GM19452 (cell line): ENCODE measurements at regions not wholly inside any gene's neighbourhood (a gene's known extent, or its start where the extent isn't known, plus 50 kb on each side); places are given as distances from the start of the nearest gene placed in this dataset.

ENCODE experiments used
- ATAC-seq: cut with Tn5 transposase; IDR thresholded peaks from one replicate; pipeline ENCODE4 v1.9.1; 2021; ENCODE audit not compliant: unreplicated experiment

DNA sequence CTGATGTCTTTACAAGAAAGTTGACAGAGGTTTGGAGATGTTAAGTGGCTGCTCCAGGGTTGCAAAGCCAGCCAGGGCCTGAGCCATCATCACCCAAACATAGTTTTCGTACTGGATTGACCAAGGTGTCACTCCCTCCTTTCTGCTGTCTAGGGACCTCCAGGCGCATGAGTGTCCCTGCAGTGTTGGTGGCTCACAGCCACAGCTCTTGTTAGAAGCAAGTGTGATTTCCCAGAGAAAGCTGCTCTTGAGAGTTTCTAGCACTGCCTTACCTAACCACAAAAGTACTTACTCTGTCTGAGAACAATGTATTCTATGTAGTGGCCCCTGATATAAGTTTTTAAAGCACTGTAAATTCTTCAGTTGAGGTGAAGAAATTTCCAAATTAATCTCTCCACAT lies 144.1 kb downstream of the SOX2 start:
- ATAC-seq: no peak

DNA sequence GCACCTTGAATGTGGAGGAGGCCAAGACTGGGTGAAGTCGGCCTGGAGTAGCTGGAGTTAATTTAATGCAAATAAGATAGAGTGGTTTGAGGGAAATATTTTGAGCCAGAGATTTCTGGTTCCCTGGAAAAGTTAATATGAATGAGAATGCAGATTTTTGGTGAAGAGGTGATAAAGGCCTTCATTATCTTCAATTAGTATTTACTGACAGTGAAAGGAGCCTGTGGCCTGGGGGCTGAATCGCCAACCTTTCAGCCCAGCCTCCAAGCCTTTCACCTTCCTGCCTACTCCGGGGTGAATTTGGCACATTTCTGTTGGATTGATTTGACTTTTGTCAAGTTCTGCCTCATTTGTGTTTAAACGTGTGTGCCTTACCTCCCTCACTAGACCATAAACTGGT lies 147.8 kb downstream of the SOX2 start:
- no peak for ATAC-seq

DNA sequence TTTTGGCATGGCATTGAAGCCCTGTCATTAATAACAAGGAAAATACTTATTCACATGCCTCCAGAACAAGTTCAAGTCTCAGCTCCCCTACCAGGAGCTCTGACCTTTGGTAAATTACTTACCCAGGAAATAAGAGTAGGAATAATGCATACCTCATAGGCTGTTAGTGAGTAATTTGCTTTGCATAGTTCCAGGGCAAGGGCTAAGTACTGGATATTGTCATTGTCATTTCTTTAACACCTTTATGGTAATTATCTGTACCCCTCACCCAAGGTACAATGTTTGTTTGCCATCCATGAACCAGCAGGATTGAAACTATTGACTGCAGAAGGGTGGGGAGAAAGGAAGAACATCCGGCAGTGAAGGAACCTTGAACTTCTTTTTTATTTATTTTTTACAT lies 148.5 kb downstream of the SOX2 start:
- no peak for ATAC-seq

DNA sequence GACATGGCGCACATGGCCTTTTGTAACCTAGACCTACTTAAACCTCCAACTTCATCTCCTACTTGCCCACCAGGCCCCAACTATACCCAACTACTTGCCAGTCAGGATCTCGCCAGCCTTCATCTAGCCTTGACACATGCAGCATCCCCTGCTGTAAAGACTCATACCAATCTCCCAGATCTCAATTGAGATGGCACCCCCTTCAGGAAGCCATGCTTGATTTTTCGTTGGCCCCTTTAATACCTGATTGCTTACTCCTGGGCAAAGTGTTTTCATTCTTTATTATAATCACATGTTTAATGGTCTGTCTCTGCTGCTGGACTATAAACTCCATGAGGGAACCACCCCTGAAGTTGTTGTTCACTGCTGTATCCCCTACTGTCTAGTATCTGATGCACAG lies 150.8 kb downstream of the SOX2 start:
- ATAC-seq: no peak

DNA sequence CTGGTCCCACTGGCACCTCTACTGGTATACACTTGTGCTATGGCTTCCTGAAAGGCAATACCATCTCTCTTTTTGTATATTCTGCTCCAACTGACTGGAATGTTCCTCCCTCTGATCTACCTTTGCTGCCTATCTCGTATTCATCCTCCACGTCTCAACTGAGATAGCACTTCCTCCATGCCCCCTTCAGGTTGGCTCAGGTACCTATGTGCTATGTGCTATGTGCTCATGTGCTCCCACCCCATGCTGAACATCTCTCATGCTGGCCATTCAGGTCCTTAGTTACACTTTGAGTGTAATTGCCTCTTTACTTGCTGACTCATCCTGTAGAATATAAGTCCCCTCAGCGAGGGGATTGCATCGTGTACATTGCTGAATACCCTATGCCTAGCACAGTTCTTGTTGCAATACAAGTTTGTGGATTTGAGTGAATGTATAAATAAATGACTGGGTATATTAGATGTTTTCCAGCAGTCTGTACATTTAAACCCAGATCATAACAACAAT lies 156.9 kb downstream of the SOX2 start:
- no peak for ATAC-seq

DNA sequence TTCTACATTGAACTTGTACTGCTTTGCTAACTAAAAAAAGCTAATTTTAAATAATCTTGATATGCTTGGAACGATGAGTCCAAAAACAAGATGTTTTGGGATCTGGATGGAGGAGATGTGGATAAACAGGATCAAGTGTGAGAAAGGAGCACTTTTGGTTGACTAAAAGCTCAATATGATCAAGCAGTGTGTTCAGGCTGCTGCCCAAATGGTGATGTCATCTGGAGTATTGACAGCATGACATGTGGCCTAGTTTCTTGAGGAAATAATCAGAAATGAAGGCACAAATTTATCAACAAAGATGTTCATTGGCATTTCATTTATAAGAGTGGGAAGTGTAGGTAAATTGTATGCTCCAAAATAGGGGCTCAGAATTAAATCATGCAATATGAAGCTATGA lies 161.2 kb downstream of the SOX2 start:
- no peak for ATAC-seq

DNA sequence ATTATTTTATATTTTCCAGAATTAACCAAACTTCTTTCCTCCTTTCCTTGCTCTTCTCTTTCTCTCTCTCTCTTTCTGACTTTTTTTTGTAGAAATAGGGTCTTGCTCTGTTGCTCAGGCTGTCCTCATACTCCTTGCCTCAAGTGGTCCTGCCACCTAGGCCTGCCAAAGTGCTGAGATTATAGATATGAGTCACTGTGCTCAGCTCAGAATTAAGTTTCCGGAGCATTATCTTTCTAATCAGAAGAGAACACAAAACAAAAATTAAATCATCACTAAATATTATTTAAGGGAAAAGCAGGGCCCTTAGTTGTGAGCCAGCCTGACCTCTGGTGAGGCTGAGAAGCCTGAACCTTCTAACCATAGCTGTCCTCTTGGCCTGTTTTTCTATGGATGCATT lies 168.2 kb downstream of the SOX2 start:
- ATAC-seq: no peak

DNA sequence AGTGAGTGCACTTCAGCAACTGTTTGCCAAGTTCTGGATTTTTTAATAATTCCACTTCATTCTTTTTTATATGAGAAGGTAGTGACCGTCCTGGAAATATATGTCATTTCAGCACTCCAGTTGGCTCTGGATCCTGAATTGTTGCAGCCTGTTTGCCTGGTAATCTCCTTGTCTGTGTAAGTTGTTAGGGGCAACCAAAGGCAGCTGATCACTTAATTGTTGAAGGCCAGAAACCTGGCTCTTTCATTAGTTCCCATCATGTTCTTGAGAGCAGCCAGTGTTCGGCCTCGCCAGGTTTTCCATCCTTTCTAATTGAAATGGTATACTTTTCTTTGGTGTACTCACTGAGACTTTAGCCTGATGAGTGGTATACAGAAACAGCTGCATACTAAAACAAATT lies 168.6 kb downstream of the SOX2 start:
- no peak for ATAC-seq

DNA sequence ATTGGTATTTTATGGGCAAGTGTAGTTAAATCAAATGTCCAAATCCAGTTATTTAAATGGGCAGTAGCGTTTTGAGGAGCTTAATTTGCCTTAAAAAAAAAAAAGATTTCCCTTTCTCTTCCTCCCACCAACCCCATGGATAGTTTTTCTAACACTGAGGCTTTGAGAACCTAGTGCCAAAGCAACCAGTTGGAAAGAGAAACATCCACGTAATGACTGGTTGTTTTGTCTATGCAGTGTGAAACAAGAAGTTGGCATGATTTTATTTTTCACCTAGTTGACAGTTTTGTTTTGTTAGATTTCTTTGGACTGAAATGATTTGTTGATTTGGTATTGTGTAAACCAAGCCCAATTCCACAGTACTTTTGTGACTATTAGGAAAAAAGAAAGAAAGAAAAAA lies 170.0 kb downstream of the SOX2 start:
- ATAC-seq: no peak

DNA sequence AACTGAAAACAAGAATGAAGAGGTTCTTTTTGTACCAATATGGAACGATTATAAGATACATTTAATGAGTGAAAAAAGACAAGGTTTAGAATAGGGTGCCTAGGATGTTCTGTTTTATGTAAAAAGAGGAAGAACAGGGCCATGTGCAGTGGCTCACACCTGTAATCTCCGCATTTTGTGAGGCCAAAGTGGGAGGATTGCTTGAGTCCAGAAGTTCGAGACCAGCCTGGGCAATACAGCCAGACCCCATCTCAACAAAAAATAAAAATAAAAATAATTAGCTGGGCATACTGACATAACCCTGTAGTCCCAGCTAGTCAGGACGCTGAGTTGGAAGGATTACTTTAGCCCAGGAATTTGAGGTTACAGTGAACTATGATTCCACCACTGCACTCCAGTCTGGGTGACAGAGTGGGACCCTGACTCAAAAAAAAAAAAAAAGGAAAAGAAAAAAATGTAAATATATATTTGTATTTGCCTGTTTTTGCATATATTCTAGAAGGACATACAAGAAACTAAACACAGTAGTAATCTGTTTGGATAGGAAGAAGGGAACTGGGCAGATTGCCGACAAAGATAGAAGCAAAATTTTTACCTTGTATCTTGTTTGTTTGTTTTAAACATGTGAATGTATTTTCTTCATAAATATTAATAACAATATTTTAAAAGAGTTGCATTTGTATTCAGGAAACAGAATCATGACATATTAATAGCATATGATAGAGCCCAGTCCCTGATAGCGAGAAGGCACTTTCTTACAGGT lies 174.3 kb downstream of the SOX2 start:
- ATAC-seq: no peak

DNA sequence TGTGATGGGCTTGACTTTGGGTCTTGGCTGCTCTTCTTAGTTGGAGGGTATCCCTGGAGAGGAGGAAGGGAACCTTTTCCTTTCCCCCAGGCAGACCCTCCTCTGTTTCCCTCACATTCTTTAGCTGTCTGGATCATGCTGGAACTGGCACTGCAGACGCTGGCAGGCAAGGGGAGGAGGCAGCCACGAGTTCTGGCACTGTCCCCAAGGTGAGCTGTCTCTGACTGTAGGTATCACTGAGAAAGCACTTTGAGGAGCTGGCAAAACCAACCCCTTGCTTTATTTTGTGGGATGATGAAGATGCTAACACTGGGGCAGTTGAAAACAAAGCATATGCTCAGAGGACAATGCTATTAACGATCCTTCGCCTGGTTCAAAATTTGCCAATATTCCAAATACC lies 175.0 kb downstream of the SOX2 start:
- ATAC-seq: no peak

DNA sequence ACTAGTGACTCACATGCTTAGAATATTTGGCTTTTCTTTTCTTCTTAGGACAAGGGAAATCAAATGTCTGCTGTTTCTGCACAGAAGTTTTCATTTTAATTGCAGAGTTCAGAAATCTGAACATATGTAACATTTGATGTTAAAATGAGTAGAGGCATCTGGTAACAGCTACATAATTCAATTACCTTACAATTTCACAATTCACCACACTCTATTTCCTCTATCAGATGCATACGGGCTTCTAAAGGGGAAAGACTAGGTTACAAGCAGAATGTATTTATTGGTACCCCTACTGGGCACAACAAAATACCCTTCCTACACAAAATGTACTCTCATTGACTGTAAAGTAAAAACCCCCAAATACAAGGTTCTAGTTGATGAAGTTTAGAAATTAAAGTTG lies 176.0 kb downstream of the SOX2 start:
- ATAC-seq: no peak

DNA sequence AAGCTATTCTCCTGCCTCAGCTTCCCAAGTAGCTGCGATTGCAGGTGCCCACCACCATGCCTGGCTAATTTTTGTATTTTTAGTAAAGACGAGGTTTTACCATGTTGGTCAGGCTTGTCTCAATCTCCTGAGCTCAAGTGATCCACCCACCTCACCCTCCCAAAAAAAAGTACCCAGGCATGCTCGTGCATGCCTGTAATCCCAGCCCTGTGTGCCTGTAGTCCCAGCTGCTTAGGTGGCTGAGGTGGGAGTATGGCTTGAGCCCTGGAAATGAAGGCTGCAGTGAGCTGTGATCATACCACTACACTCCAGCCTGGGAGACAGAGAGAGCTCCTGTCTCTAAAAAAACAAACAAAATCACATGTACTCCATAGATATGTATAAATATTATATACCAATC lies 176.5 kb downstream of the SOX2 start:
- ATAC-seq: no peak

DNA sequence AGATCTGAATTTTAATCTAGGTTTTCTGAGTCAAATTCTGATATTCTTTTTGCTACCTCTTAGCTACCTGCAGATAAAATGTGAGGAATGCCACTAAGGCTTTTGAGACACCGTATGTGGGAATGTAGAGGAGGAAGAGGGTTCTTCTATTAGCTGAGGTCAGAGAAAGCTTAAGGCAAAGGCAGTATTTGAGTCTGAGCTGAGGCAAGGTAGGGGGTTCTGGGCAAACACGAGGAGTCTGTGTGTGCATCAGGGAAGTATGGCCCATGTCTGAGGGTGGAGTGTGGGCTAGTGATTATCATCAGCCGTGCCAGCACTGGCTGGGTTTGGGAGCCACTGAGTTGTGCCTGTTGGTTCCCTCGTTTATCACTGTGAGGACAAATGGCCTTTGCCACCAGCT lies 181.1 kb downstream of the SOX2 start:
- ATAC-seq: no peak

DNA sequence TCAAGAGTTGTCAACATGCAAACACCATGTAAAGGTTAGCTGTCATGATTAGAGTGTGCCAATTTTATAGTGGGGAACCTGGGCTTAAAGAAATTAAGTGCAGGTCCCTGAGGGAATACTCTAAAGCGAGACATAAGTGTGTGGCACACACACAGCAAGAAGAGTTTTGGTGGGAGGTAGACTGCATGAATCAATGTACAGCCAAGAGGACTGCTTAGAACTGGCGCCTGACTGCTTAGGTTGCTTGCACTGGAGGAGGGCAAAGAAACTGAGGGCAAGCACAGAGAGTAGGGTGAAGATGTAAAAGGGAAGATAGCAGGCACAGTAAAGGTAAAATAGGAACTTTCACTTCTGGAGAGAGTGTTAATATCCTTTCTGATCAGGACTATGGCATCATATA lies 184.9 kb downstream of the SOX2 start:
- ATAC-seq: no peak

DNA sequence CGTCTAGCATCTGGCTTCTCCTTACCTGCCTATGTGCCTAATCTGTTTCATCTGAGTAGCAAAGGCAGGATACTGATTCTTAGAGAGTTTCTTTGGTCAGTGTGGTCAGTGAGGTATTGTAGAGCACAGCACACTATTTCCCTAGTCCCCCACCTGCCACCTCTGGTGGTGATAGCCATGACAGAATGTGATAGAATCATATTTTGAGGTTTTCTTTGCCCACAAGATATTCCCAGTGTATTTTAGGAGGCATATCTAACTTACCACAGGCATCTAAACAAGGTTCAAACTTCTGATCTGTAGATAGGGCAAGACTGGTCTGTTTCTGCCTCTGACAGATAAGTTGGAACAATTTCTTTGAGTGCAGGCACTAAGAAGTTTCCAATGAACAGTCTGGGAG lies 188.0 kb downstream of the SOX2 start:
- ATAC-seq: no peak

DNA sequence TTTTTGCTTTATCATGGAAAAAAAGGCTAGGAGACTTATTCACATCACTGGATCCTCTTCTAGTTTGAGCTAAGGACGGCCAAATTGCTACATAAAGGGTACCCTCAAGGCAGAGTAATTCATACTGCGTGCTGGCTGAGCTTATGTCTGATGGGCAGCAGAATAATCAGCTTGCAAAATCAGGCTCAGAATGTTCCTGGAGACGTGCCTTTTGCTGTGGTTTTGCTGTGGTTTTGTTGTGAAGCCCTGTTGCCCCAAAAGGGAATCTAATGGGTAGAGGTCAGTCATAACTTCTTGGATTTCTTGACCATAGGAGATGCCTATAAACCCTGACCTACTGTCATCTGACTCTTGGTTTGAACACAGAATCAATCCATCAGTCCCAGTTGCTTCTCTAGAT lies 189.9 kb downstream of the SOX2 start:
- no peak for ATAC-seq

DNA sequence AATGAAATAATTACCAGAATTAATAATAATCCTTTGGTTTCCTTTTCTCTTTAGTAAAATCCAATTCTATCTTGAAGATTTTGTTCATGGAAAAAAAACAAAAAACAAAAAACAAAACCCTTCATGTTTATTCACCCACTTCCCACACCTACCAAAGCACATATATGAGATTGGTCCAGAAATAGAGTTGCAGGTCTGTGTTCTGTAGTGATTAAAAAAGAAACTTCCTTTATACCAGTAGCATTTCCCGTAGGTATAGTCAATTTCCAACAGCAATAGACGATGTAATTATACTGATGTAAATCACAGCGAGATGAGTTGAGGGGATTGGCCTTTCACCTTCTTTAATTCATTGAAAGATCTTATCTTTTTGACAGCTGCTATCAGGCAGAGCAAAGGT lies 194.6 kb downstream of the SOX2 start:
- ATAC-seq: no peak

DNA sequence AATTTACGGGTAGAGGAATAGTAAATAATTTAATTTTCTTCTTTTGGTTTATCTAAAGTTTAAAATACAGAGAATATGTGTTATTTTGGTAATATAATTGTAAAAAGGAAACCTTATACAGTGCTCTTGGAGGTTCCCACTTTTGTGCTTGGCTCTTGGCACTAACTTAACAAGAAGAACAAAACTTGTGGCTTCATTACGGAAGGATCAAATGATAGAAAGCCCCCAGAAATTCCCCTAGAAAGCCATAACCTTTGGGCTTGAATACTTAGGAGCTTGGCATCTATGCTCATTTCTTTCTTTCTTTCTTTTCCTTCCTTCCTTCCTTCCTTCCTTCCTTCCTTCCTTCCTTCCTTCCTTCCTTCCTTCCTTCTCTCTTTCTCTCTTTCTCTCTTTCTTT lies 197.5 kb downstream of the SOX2 start:
- ATAC-seq: no peak

DNA sequence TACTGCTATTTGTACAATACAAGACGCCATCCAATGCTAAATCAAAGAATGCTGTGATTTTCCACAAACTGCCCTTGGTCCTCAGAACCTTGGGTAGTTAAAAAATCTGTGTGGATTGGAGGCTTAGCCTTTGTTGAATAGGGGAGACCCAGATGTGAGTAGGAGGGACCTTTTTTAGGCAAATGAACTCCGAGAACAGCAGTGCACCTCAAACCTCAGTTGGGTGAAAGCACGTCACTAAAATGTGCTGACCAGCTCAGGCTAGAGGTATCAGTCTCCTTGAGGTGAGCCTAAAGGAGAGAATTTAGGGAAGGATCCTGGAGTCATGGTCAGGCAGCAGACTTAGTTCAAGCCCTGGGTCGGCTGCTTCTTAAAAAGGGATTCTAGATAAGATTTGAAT lies 200.7 kb downstream of the SOX2 start:
- ATAC-seq: no peak

DNA sequence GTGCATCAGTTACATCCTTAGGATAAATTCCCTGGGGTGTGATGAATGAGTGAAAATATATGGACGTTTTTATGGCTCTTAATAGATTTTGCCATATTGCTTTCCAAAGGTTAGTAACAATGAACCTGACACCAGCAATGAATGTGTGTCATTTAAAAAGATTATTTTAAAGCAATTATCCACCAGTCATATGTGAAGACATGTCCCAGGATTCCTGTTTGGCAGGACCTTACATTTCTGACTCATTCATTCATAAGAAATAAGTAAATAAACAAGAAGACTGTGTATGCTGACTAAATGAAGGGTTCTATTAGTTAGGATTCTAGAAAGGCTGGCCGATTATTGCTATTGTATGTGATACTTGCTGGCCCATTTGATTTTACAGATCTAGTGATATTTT lies 201.5 kb downstream of the SOX2 start:
- ATAC-seq: no peak

DNA sequence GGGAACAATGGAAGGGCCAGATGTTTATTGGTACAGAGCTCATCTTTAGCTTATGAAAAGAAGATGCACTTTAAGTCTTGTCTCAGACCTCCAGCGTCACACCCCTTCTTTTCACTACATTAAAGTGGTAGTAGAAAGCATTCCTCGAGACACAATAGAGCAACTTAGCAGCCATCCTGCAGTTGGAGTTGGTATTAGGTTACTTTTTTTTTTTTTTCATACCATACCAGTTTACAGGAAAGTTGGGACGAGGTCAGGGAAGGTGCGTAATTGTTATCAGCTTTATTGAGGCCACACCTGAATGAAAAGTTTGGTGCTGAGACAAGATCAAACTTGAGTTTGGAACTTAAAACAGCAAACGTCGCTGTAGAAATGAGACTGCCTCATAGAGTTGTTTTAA lies 203.8 kb downstream of the SOX2 start:
- ATAC-seq: no peak

DNA sequence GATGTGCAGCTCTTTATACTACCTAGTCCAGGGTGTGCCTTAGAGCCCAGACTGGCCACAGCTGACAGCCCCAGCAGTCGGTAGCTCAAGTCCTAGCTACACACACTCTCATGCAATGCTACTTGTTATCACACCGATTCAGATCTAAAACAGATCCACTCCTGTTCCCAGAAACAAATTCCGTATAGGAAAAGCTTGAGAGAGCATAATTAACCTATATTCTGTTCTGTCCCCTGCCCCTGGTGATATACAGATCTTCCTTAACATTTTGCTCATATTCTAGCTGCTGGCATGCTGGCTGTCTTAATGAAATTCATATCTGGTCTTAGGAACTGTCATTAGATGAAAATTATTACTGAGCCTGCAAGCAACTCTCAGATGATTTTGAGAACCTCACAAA lies 204.3 kb downstream of the SOX2 start:
- ATAC-seq: no peak
